MCF 10A (cell line): ENCODE measurements at regions not wholly inside any gene's neighbourhood (a gene's known extent, or its start where the extent isn't known, plus 50 kb on each side); places are given as distances from the start of the nearest gene placed in this dataset.

ENCODE experiments used
- BruUV-seq: library from RNA; stranded (reverse); fragments of 400-500 nt; replicated peaks from 2 replicates; lab custom pipeline; 2021; lab: Mats Ljungman, UMichigan
- CTCF ChIA-PET: fragments of 300-600 bp; sonication (Branson Sonifier 250); formaldehyde crosslinking; extraction: SDS; loops from one replicate; lab custom pipeline; 2021; ENCODE audit warnings: antibody characterized with exemption, inconsistent platforms; lab: Yijun Ruan, JAX
- POLR2A ChIA-PET: fragments of 300-600, 350-650 bp; sonication (Branson Sonifier 250); formaldehyde crosslinking; extraction: SDS; loops from one replicate; lab custom pipeline; 2020; ENCODE audit warnings: antibody characterized with exemption, inconsistent platforms; lab: Yijun Ruan, JAX
- DNase-seq: peaks from one replicate; pipeline ENCODE4 v3.0.0-alpha.2; 2018; ENCODE audit not compliant: unreplicated experiment
- H3K27ac Mint-ChIP-seq: one replicate; pipeline ENCODE4 v1.8.0; 2022; ENCODE audit warnings: mild to moderate bottlenecking, low read depth, mixed read lengths; ENCODE audit not compliant: unreplicated experiment
- H3K27me3 Mint-ChIP-seq: one replicate; pipeline ENCODE4 v1.8.0; 2022; ENCODE audit warnings: mixed read lengths; ENCODE audit not compliant: insufficient read depth, unreplicated experiment
- H3K36me3 Mint-ChIP-seq: one replicate; pipeline ENCODE4 v1.8.0; 2022; ENCODE audit warnings: mild to moderate bottlenecking, moderate library complexity, mixed read lengths; ENCODE audit not compliant: insufficient read depth, unreplicated experiment
- H3K4me1 Mint-ChIP-seq: one replicate; pipeline ENCODE4 v1.8.0; 2022; ENCODE audit warnings: mixed read lengths; ENCODE audit not compliant: insufficient read depth, unreplicated experiment
- H3K4me3 Mint-ChIP-seq: one replicate; pipeline ENCODE4 v1.8.0; 2022; ENCODE audit warnings: mild to moderate bottlenecking, moderate library complexity, mixed read lengths; ENCODE audit not compliant: unreplicated experiment
- H3K9me3 Mint-ChIP-seq: one replicate; pipeline ENCODE4 v1.8.0; 2022; ENCODE audit warnings: mixed read lengths; ENCODE audit not compliant: unreplicated experiment
- CTCF ChIP-seq: fragments of 200-600 bp; IDR thresholded peaks from one replicate; pipeline ENCODE4 v1.8.0; 2022; ENCODE audit warnings: antibody characterized with exemption, mild to moderate bottlenecking; ENCODE audit not compliant: unreplicated experiment
- intact Hi-C: fragments of 100-400 bp; cut with micrococcal nuclease; formaldehyde crosslinking; loops from 2 replicates; pipeline ENCODE4 v1.14.1; 2022

GRCh38 chr3:4042869-4043268 is 243.6 kb downstream of the LRRN1 start:
- Mint-ChIP-seq H3K4me1 (no peaks in the 10 kb centered on the region), H3K9me3 (no peaks in the 10 kb centered on the region), H3K36me3 (no peaks in the 10 kb centered on the region), H3K27ac (no peak overlapping the region), H3K27me3 (no peaks in the 10 kb centered on the region), H3K4me3 (no peak overlapping the region)
- TF ChIP-seq CTCF, result no peak
- BruUV-seq, result no TSS peak
- no peak for DNase-seq
- ChIA-PET CTCF (no interaction called here), POLR2A (no interaction called here)
- intact Hi-C loops, result no loop called here

- no peaks in the 10 kb centered on the region for H3K27me3 Mint-ChIP-seq
- BruUV-seq, result no TSS peak
- ChIA-PET CTCF (no interaction called here), POLR2A (no interaction called here)
- intact Hi-C loops, result no loop called here
- no peak overlapping the region for H3K4me3 Mint-ChIP-seq
- H3K27ac Mint-ChIP-seq, result no peak overlapping the region
- no peak for TF ChIP-seq CTCF
- H3K4me1 Mint-ChIP-seq, result no peaks in the 10 kb centered on the region
- no peak for DNase-seq
- no peaks in the 10 kb centered on the region for H3K9me3 Mint-ChIP-seq
- no peaks in the 10 kb centered on the region for H3K36me3 Mint-ChIP-seq
Measured at GRCh38 chr3:4043867-4044575, 244.8 kb downstream of the LRRN1 start.

GRCh38 chr3:4044619-4045018 is 245.4 kb downstream of the LRRN1 start:
- Mint-ChIP-seq H3K36me3 (no peaks in the 10 kb centered on the region), H3K9me3 (no peaks in the 10 kb centered on the region), H3K4me1 (no peaks in the 10 kb centered on the region), H3K27me3 (no peaks in the 10 kb centered on the region), H3K4me3 (no peak overlapping the region), H3K27ac (no peak overlapping the region)
- no peak for TF ChIP-seq CTCF
- CTCF ChIA-PET, result no interaction called here
- intact Hi-C loops, result no loop called here
- POLR2A ChIA-PET, result no interaction called here
- no TSS peak for BruUV-seq
- DNase-seq, result no peak

- DNase-seq, result peak; percentile 5
- intact Hi-C loops, result no loop called here
- ChIA-PET POLR2A (no interaction called here), CTCF (interaction anchor here (0.9 kb wide), 1 partner anchor 130 kb away, joined by 4 read pairs; no protein-coding TSS in a partner anchor)
- Mint-ChIP-seq H3K4me1 (no peaks in the 10 kb centered on the region), H3K27me3 (no peaks in the 10 kb centered on the region), H3K36me3 (no peaks in the 10 kb centered on the region), H3K4me3 (no peak overlapping the region), H3K9me3 (no peaks in the 10 kb centered on the region), H3K27ac (no peak overlapping the region)
- no TSS peak for BruUV-seq
- TF ChIP-seq CTCF, result no peak
Measured at GRCh38 chr3:4045756-4046155, 246.5 kb downstream of the LRRN1 start.
